ENCODE measurements at regions not wholly inside any gene's neighbourhood (a gene's known extent, or its start where the extent isn't known, plus 50 kb on each side); places are given as distances from the start of the nearest gene placed in this dataset.

DNA sequence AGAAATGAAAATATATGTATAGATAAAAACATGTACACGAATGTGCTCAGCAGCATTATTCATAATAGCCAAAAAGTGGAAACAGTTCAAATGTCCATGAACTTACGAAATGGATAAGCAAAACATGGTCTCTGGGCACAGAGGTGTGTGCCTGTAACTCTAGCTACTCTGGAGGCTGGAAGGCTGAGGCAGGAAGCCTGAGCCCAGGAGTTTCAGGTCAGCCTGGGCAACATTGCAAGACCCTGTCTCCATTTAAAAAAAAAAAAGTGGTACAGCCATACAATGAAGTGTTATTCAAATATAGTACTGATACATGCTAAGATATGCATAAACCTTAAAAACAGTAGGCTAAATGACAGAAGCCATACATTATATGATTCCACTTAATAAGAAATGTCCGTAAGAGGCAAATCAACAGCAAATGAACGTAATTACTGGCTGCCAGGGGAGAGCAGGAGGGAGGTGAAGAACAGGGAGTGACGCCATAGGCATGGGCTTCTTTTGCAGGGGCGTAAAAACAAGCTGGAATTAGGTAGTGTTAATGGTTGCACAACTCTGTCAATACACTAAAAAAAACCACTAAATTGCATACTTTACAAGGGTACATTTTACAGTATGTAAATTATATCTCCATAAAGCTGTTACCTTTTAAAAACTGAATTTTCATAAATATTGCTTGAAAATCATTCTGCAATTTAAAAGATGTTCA, 87.2 kb upstream of the PLEKHM1 start:
- no peak for DNase-seq
- Histone ChIP-seq H3K4me3 (no peak overlapping the region), H3K9me3 (replicated peaks) (no peaks in the 10 kb centered on the region), H3K27me3 (ENCODE audit: low read depth) (no peaks in the 10 kb centered on the region), H3K27ac (replicated peaks) (no peak overlapping the region), H3K36me3 (no peaks in the 10 kb centered on the region), H3K4me1 (no peaks in the 10 kb centered on the region)
- TF ChIP-seq, protein P1, sequence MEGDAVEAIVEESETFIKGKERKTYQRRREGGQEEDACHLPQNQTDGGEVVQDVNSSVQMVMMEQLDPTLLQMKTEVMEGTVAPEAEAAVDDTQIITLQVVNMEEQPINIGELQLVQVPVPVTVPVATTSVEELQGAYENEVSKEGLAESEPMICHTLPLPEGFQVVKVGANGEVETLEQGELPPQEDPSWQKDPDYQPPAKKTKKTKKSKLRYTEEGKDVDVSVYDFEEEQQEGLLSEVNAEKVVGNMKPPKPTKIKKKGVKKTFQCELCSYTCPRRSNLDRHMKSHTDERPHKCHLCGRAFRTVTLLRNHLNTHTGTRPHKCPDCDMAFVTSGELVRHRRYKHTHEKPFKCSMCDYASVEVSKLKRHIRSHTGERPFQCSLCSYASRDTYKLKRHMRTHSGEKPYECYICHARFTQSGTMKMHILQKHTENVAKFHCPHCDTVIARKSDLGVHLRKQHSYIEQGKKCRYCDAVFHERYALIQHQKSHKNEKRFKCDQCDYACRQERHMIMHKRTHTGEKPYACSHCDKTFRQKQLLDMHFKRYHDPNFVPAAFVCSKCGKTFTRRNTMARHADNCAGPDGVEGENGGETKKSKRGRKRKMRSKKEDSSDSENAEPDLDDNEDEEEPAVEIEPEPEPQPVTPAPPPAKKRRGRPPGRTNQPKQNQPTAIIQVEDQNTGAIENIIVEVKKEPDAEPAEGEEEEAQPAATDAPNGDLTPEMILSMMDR (IDR thresholded peaks at IDR 0.05; ENCODE audit: borderline replicate concordance): no peak
- intact Hi-C loops (cut with micrococcal nuclease): no loop called here

DNA sequence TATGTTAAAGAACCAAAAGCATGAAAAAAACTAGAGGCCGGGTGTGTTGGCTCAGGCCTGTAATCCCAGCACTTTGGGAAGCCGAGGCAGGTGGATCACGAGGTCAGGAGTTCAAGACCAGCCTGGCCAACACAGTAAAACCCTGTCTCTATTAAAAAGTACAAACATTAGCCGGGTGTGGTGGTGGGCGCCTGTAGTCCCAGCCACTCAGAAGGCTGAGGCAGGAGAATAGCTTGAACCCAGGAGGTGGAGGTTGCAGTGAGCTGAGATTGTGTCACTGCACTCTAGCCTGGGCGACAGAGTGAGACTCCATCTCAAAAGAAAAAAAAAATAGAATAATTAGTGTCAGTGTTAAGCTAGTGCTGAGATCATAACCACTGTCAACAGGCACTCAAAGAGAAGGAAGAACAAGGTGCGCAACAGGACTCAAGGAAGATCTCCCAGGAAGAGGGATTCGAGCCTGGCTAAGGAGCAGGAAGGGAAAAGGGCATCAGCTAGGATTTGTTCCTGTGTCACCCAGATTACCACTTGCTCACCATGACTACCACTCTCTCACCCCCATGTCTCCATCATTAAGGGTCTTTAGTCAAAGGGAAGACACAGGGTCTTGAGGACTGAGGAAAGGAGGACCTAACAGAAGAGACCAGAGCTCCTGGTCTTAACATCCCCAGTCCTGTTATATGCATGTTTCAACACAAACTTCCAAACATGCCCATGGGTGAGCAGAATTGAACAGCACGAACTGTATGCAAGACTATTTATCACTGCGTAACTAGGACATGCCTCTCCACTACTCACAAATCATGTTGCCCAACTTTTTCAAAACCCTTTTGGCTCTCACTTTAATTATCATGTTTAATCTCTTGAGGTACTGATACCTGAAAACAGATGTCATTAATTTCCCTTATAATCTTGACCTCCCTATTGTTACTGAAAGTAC, 88.3 kb upstream of the PLEKHM1 start:
- Histone ChIP-seq H3K4me3 (no peak overlapping the region), H3K27ac (replicated peaks) (no peak overlapping the region), H3K36me3 (no peaks in the 10 kb centered on the region), H3K27me3 (ENCODE audit: low read depth) (no peaks in the 10 kb centered on the region), H3K9me3 (replicated peaks) (no peaks in the 10 kb centered on the region), H3K4me1 (peaks cover 3% of the 10 kb centered on the region)
- DNase-seq: no peak
- TF ChIP-seq, protein P1 (IDR thresholded peaks at IDR 0.05; ENCODE audit: borderline replicate concordance): no peak
- intact Hi-C loops (cut with micrococcal nuclease): no loop called here

DNA sequence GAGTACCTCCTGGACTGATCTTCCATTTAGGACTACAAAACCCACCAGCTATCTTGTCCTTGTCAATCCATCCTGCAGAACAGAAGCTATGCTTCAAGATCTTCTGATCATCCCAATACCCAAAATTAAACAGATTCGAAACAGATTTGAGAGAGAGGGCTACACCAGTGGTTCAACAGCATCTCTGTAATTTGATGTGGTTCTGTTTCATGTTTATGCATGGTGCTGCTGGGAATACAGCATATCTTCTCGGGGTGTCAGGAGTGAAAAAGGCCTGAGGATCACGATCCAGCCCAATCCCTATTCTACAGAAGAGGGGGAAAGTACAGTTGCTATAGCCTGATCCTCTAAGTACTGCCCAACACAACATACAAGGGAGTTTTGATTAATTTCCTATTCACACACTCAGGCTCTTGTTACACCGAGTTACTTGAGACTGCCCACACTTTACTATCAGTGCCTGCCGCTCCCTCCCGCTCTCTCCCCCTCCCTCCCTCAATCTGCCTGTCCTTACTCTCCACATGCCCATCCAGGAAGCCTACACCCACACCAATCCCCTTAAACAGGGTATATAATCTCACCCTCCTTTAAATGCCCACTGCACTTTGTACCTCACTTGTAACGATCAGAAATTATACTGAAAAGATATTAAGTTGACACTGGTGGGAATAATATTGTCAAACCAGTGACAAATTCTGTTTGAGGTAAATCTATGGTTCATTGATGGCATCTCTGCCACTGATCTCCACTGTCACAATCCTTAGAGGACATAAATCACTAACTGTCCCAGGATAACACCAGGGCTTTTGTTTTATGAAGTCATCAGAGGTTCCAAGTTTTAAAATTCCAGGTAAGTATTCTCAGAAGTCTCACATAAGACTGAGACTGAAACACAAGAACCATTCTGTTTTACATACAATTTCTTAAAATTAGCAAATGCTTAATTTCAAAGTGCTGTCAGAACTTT, 89.3 kb upstream of the PLEKHM1 start:
- Histone ChIP-seq H3K36me3 (no peaks in the 10 kb centered on the region), H3K4me3 (no peak overlapping the region), H3K27ac (replicated peaks) (no peak overlapping the region), H3K27me3 (ENCODE audit: low read depth) (no peaks in the 10 kb centered on the region), H3K9me3 (replicated peaks) (no peaks in the 10 kb centered on the region), H3K4me1 (peaks cover 14% of the 10 kb centered on the region)
- DNase-seq: no peak
- intact Hi-C loops (cut with micrococcal nuclease): no loop called here
- TF ChIP-seq, protein P1 (IDR thresholded peaks at IDR 0.05; ENCODE audit: borderline replicate concordance): no peak

DNA sequence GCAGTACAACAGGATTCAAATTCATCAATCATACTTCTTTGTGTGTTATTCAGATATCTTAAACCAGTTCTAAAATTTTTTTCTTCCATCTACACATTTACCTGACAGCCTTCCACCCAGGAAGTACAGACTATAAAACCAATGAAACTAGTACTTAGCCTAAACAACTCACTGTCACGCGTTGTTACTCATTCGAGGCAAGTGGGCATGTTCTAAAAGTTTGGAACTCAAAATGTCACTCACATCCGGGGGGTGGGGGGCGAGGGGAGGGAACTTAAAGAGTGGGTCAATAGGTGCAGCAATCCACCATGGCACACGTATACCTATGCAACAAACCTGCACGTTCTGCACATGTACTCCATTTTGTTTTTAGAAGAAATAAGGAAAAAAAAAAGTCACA, 90.4 kb upstream of the PLEKHM1 start:
- H3K4me1 ChIP-seq: peaks cover 23% of the 10 kb centered on the region
- no peak for DNase-seq
- H3K36me3 ChIP-seq: no peaks in the 10 kb centered on the region
- intact Hi-C loops (cut with micrococcal nuclease): no loop called here
- H3K27me3 ChIP-seq (ENCODE audit: low read depth): no peaks in the 10 kb centered on the region
- no peak overlapping the region for H3K27ac ChIP-seq (replicated peaks)
- TF ChIP-seq, protein P1 (IDR thresholded peaks at IDR 0.05; ENCODE audit: borderline replicate concordance): no peak
- no peak overlapping the region for H3K4me3 ChIP-seq
- no peaks in the 10 kb centered on the region for H3K9me3 ChIP-seq (replicated peaks)

DNA sequence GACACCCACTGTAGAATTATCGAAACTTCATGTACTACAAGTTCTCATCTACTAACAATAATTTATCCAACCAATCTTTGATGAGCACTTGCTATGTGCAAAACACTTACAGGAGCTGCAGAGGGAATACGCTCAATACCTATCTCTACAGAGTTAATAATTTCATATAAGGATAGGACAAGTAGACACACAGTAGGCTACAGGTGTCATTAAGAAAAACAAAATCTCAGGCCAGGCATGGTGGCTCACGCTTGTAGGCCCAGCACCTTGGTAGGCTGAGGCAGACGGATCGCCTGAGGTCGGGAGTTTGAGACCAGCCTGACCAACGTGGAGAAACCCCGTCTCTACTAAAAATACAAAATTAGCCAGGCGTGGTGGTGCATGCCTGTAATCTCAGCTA, 91.3 kb upstream of the PLEKHM1 start:
- no peaks in the 10 kb centered on the region for H3K27me3 ChIP-seq (ENCODE audit: low read depth)
- intact Hi-C loops (cut with micrococcal nuclease): no loop called here
- H3K9me3 ChIP-seq (replicated peaks): no peaks in the 10 kb centered on the region
- H3K36me3 ChIP-seq: no peaks in the 10 kb centered on the region
- no peak for DNase-seq
- peaks cover 29% of the 10 kb centered on the region for H3K4me1 ChIP-seq
- no peak overlapping the region for H3K4me3 ChIP-seq
- no peak overlapping the region for H3K27ac ChIP-seq (replicated peaks)
- TF ChIP-seq, protein P1 (IDR thresholded peaks at IDR 0.05; ENCODE audit: borderline replicate concordance): no peak

Measured in left ventricle myocardium inferior (tissue), 1 donor.